DOHH2 (cell line): ENCODE measurements at regions not wholly inside any gene's neighbourhood (a gene's known extent, or its start where the extent isn't known, plus 50 kb on each side); places are given as distances from the start of the nearest gene placed in this dataset.

Experiments
- H3F3A ChIP-seq: fragments of 200-600 bp; sonication (generic), shearing (Covaris generic); 2 replicates; pipeline ENCODE4 v1.6.0; 2016; ENCODE audit warnings: antibody characterized with exemption, mild to moderate bottlenecking; ENCODE audit not compliant: control insufficient read depth, insufficient read depth
- H3K27ac ChIP-seq: fragments of 200-600 bp; sonication (generic); 2 replicates; pipeline ENCODE4 v1.5.1; 2014; ENCODE audit warnings: low read depth, mild to moderate bottlenecking, low read length, moderate library complexity
- H3K27me3 ChIP-seq: fragments of 200-600 bp; sonication (generic); 2 replicates; pipeline ENCODE4 v1.6.1; 2014; ENCODE audit warnings: mild to moderate bottlenecking, low read length, mixed read lengths; ENCODE audit not compliant: control insufficient read depth
- H3K36me3 ChIP-seq: fragments of 200-600 bp; sonication (generic); 2 replicates; pipeline ENCODE4 v1.6.1; 2014; ENCODE audit warnings: mild to moderate bottlenecking, low read length, moderate library complexity, mixed read lengths; ENCODE audit not compliant: control insufficient read depth
- H3K4me1 ChIP-seq: fragments of 200-600 bp; sonication (generic); 2 replicates; pipeline ENCODE4 v1.6.1; 2014; ENCODE audit warnings: mild to moderate bottlenecking, low read length, mixed read lengths; ENCODE audit not compliant: control insufficient read depth
- H3K4me2 ChIP-seq: fragments of 200-600 bp; sonication (generic); 2 replicates; pipeline ENCODE4 v1.6.0; 2014; ENCODE audit warnings: mild to moderate bottlenecking, low read length, moderate library complexity
- H3K4me3 ChIP-seq: fragments of 200-600 bp; sonication (generic); 2 replicates; pipeline ENCODE4 v1.5.1; 2014; ENCODE audit warnings: mild to moderate bottlenecking, low read length, mixed read lengths
- H3K79me2 ChIP-seq: fragments of 200-600 bp; sonication (generic); 2 replicates; pipeline ENCODE4 v1.6.1; 2014; ENCODE audit warnings: mild to moderate bottlenecking, low read length, mixed read lengths; ENCODE audit not compliant: control insufficient read depth
- H3K9me2 ChIP-seq: fragments of 200-600 bp; sonication (generic); replicated peaks from 2 replicates; pipeline ENCODE4 v1.6.1; 2014; ENCODE audit warnings: mild to moderate bottlenecking, low read length, mixed read lengths; ENCODE audit not compliant: control insufficient read depth
- H3K9me3 ChIP-seq: fragments of 200-600 bp; sonication (generic); 2 replicates; pipeline ENCODE4 v1.6.1; 2014; ENCODE audit warnings: antibody characterized with exemption, low read length, mixed read lengths; ENCODE audit not compliant: control insufficient read depth, insufficient read depth
- H4K20me1 ChIP-seq: fragments of 200-600 bp; sonication (generic); 2 replicates; pipeline ENCODE4 v1.6.0; 2014; ENCODE audit warnings: low read depth, mild to moderate bottlenecking, antibody characterized with exemption, low read length, moderate library complexity; ENCODE audit not compliant: control insufficient read depth, insufficient read depth
- EZH2phosphoT487 ChIP-seq: fragments of 200-600 bp; sonication (generic); IDR thresholded peaks from 2 replicates; pipeline ENCODE4 v1.6.1; 2017; ENCODE audit warnings: borderline replicate concordance, mild to moderate bottlenecking, antibody characterized with exemption, low read length, moderate library complexity, mixed read lengths
- TF ChIP-seq, protein P1 (sequence below): fragments of 200-600 bp; sonication (generic); IDR thresholded peaks from one replicate; pipeline ENCODE4 v1.5.1; 2014; ENCODE audit warnings: antibody characterized with exemption, mild to moderate bottlenecking, low read depth, low read length; ENCODE audit not compliant: poor library complexity, severe bottlenecking

DNA sequence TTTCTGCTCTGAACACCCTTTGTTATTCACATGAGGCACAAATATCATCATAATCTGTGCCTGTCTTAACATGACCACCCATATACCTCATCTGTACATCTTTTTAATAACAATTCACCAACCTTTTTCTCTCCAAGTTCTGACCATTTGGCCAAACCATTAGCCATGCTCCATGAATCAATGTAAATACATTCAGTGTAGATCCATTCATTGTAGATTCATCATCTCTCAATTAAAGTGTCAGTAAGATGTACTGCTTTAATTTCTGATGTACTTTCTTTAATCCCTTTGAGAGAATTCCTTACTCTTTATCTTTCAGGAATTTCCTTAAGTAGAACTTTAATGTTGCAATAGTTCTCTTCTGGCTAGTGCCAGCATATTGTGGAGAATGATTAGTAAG, 126.2 kb upstream of the LRRC7 start:
- no peaks in the 10 kb centered on the region for H4K20me1 ChIP-seq
- H3K27ac ChIP-seq, result no peak overlapping the region
- TF ChIP-seq EZH2phosphoT487, result no peak
- H3K4me3 ChIP-seq, result no peak overlapping the region
- no peaks in the 10 kb centered on the region for H3K36me3 ChIP-seq
- H3K27me3 ChIP-seq, result no peaks in the 10 kb centered on the region
- no peaks in the 10 kb centered on the region for H3K79me2 ChIP-seq
- no peaks in the 10 kb centered on the region for H3K4me1 ChIP-seq
- no peak overlapping the region for H3K4me2 ChIP-seq
- no peaks in the 10 kb centered on the region for H3F3A ChIP-seq
- H3K9me2 ChIP-seq, result no peaks in the 10 kb centered on the region
- H3K9me3 ChIP-seq, result no peaks in the 10 kb centered on the region; the same call in 1 of the 2 replicates

- no peaks in the 10 kb centered on the region for H3K4me1 ChIP-seq
- no peak for TF ChIP-seq EZH2phosphoT487
- TF ChIP-seq, protein P1, sequence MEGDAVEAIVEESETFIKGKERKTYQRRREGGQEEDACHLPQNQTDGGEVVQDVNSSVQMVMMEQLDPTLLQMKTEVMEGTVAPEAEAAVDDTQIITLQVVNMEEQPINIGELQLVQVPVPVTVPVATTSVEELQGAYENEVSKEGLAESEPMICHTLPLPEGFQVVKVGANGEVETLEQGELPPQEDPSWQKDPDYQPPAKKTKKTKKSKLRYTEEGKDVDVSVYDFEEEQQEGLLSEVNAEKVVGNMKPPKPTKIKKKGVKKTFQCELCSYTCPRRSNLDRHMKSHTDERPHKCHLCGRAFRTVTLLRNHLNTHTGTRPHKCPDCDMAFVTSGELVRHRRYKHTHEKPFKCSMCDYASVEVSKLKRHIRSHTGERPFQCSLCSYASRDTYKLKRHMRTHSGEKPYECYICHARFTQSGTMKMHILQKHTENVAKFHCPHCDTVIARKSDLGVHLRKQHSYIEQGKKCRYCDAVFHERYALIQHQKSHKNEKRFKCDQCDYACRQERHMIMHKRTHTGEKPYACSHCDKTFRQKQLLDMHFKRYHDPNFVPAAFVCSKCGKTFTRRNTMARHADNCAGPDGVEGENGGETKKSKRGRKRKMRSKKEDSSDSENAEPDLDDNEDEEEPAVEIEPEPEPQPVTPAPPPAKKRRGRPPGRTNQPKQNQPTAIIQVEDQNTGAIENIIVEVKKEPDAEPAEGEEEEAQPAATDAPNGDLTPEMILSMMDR, result no peak
- H3K9me2 ChIP-seq, result no peaks in the 10 kb centered on the region
- no peaks in the 10 kb centered on the region for H3K9me3 ChIP-seq
- H3K36me3 ChIP-seq, result no peaks in the 10 kb centered on the region
- no peaks in the 10 kb centered on the region for H3K27me3 ChIP-seq
- H3F3A ChIP-seq, result no peaks in the 10 kb centered on the region
- H3K4me3 ChIP-seq, result no peak overlapping the region
- H3K27ac ChIP-seq, result no peak overlapping the region
- H3K79me2 ChIP-seq, result no peaks in the 10 kb centered on the region
- H4K20me1 ChIP-seq, result no peaks in the 10 kb centered on the region
- no peak overlapping the region for H3K4me2 ChIP-seq
Measured at GRCh38 chr1:69451196-69451595, 116.5 kb upstream of the LRRC7 start.

- no peaks in the 10 kb centered on the region for H3K4me1 ChIP-seq
Measured at GRCh38 chr1:69455718-69456117, 112.0 kb upstream of the LRRC7 start.

GRCh38 chr1:69459244-69459643, 108.5 kb upstream of the LRRC7 start:
- Histone ChIP-seq H3K9me3 (no peaks in the 10 kb centered on the region), H3K36me3 (no peaks in the 10 kb centered on the region), H3K79me2 (no peaks in the 10 kb centered on the region), H3K27me3 (no peaks in the 10 kb centered on the region), H3K4me2 (no peak overlapping the region), H3K4me1 (no peaks in the 10 kb centered on the region), H3K9me2 (no peaks in the 10 kb centered on the region), H3F3A (no peaks in the 10 kb centered on the region), H3K4me3 (no peak overlapping the region), H3K27ac (no peak overlapping the region), H4K20me1 (no peaks in the 10 kb centered on the region)
- no peak for TF ChIP-seq EZH2phosphoT487
- TF ChIP-seq, protein P1, result no peak

More at GRCh38 chr1:69455718-69456117, 112.0 kb upstream of the LRRC7 start:
- Histone ChIP-seq H3K9me2 (no peaks in the 10 kb centered on the region), H3K4me2 (no peak overlapping the region), H3K27me3 (no peaks in the 10 kb centered on the region), H3K27ac (no peak overlapping the region), H3K4me3 (no peak overlapping the region), H3F3A (no peaks in the 10 kb centered on the region), H3K9me3 (no peaks in the 10 kb centered on the region), H3K36me3 (no peaks in the 10 kb centered on the region), H4K20me1 (no peaks in the 10 kb centered on the region), H3K79me2 (no peaks in the 10 kb centered on the region)
- TF ChIP-seq, protein P1, result no peak
- TF ChIP-seq EZH2phosphoT487, result no peak
